ENCODE measurements at regions not wholly inside any gene's neighbourhood (a gene's known extent, or its start where the extent isn't known, plus 50 kb on each side); places are given as distances from the start of the nearest gene placed in this dataset.

- TF ChIP-seq CTCF (IDR thresholded peaks at IDR 0.05) (no peak), USF2 (IDR thresholded peaks at IDR 0.05; ENCODE audit: borderline replicate concordance, low read depth, low read length) (no peak), EP300 (IDR thresholded peaks at IDR 0.05; ENCODE audit: borderline replicate concordance in 1 of 2, low read depth in 1 of 2, low read length in 1 of 2) (no peak), YY1 (IDR thresholded peaks at IDR 0.05; ENCODE audit: low read depth) (no peak), GABPA (IDR thresholded peaks at IDR 0.05; ENCODE audit: low read depth) (no peak), REST (IDR thresholded peaks at IDR 0.05; ENCODE audit: low read depth, low read length) (no peak), POLR2AphosphoS5 (IDR thresholded peaks at IDR 0.05; ENCODE audit: low read depth, low read length) (no peak), NRF1 (IDR thresholded peaks at IDR 0.05; ENCODE audit: low read depth, low read length) (no peak), JUND (IDR thresholded peaks at IDR 0.05) (no peak), USF1 (IDR thresholded peaks at IDR 0.05; ENCODE audit: borderline replicate concordance, low read depth) (no peak), FOXJ3 (CRISPR knock-in tag; IDR thresholded peaks at IDR 0.05) (no peak), EZH2phosphoT487 (IDR thresholded peaks at IDR 0.05; ENCODE audit: borderline replicate concordance, low read depth) (no peak), MAX (IDR thresholded peaks at IDR 0.05; ENCODE audit: low read depth) (no peak)
Measured at GRCh38 chr5:148708854-148709253, 54.5 kb upstream of the HTR4 start.
